Right hindlimb (tissue), 1 donor: ENCODE measurements at regions not wholly inside any gene's neighbourhood (a gene's known extent, or its start where the extent isn't known, plus 50 kb on each side); places are given as distances from the start of the nearest gene placed in this dataset.
A peak's percentile ranks its signal among the peaks of the same experiment; 100 is the strongest.
"Not testable (repeated sequence)": the region's sequence is repeated elsewhere in the genome, so short reads cannot be mapped to it uniquely, and the experiment has no call there.

Experiments
- DNase-seq: peaks from one replicate; pipeline ENCODE4 v3.0.0-alpha.2; 2018

DNA sequence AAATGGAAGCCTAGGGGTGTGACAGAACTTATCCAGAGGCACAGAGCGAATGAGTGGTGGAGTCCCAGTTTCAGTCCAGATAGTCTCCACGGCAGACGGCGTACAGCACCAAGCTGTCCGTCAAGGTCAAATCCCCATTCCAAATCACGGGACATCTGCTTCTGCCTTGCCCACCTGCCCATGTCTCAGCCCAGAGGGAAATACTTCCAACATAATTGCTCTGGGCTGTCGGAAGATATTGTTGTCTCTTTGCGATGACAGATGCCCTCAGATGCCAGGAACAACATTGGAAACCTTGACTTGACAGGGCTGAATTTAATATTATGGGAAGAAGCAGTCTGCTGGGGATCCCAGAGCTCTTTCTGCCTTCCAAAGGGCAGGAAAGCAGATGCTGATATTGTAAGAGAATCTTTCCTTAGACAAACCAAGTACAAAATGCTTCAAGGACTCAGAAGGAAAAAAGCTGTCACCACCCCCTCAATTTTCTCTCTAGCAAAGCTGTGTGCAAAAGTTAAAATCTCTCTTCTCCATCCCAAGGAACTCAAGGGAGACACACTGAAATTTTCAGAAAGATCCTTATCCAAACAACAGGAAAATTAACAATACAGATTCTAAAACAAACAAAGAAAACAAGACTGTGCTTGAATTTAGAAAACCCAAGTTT is 364.0 kb downstream of the LRATD1 start:
- DNase-seq = no peak

DNA sequence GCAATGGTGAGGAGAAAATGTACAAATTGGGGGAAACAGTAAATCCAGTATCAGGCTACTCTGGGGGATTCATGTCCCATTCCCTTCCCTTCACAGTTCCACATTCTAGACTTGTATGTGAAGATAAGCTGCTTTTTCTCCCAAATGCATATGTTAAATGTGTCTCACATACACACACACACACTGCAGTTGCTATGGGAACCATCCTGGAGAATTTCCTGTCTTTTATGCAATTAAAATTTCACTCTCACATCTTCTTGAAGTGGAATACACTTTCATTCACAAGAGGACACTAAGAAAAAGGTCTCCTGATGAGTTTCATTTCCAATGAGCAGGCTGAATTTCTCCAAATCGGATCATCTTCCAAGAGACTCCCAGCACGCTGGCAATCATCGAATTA is 366.0 kb downstream of the LRATD1 start:
- no peak for DNase-seq

GRCh38 chr2:14999114-14999661 is 366.7 kb downstream of the LRATD1 start:
- DNase-seq = no peak

DNA sequence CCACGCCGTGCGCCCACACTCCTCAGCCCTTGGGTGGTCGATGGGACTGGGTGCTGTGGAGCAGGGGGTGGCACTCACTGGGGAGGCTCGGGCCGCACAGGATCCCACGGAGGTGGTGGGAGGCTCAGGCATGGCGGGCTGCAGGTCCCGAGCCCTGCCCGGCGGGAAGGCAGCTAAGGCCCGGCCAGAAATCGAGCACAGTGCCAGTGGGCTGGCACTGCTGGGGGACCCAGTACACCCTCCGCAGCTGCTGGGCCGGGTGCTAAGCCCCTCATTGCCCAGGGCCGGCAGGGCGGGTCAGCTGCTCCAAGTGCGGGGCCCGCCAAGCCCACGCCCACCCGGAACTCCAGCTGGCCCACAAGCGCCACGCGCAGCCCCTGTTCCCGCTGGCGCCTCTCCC is 370.0 kb downstream of the LRATD1 start:
- not testable (repeated sequence) for DNase-seq

DNA sequence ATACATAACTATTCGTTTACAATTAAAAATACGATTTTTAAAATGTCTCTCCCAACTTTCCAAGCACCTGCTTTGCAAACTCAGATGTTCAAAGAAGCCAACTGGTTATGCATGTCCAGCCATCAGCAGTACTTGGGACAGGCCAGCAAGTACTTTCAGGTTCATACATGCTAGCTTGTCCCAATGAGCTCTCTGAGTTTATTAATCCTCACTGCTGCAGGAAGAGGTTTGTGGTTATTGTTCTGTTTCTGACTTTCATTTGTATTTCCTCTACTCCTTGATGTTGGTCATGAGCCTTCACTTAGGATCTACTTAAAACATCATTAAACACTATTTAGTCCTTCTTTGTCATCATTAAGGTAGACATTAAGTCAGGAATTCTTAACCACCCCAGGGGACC is 374.1 kb downstream of the LRATD1 start:
- no peak for DNase-seq

GRCh38 chr2:15009681-15010080 is 377.2 kb downstream of the LRATD1 start:
- no peak for DNase-seq

DNA sequence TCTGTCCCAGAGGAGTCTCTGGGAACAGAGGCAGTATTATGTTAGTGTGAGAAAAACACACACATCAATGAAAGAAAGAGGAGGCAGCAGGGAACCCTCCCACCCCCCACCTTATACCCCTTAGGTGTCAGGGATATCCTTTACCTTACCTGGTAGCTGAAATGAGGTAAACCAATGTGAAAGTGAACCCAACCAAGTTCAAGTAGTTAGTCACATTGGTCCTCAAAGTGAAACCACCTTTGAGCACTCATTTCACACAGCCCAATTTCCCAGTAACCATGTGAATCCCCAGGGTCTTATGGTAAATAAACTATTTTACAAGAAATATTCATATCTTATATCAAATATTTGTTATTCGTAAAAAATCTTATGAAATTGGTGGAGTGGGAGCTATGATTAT is 377.8 kb downstream of the LRATD1 start:
- DNase-seq = no peak

DNA sequence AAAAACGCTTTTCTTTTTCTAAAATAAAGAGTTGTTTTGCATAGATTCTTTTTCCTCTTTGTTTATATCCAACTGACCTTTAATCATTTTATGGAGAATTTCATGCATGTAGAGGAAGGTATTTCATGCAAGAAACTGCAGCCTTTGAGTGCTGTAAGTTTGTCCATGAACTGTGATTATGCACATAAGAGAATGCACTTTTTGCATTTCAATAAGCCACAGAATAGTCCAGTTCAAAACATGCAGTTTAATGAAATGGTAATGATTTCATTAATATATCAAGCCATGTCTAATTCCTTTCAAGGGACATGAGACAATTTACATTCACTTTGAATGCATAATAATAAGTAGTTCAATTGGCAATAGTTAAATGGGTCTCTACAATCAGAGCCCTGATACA is 386.3 kb downstream of the LRATD1 start:
- no peak for DNase-seq

DNA sequence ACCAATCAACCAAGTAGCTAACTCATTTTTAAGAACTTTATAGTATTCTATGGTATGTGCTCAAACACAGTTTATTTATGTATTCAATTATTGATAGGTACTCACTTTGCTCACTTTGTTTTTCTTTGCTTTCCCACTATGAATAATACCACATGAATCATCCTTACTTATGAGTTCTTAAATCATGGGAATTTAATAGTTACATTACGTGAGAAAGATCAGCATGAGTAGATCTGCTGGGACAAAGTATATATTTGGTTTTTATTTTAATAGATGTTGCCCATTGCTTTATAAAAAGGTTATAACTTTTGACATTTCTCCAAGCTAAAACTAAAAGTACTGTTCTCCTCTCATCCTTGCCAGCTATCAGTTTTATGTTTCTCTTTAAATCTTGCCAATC is 390.7 kb downstream of the LRATD1 start:
- no peak for DNase-seq

DNA sequence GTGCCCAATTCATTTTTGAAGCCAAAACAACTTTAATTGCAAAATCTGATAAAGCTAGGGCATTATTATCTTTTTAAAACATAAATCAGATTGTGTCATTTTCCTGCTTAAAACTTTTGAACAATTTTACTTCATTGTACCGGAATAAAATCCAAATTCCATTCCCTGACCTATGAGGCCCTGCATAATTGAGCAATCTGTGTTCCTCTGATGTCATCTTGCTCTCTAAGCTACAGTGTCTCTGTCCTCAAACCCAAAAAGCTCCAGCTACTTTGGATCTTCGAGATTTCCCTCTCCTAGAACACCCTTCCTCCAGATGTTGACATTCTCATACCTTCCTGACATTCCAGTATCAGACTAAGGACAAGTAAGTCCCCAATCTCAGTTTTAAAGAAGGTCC is 395.9 kb downstream of the LRATD1 start:
- DNase-seq = no peak

GRCh38 chr2:15031745-15032240 is 399.3 kb downstream of the LRATD1 start:
- no peak for DNase-seq

- DNase-seq = no peak
These were observed 401.7 kb downstream of the LRATD1 start for GRCh38 chr2:15034246-15034645.

GRCh38 chr2:15034860-15035259 is 402.3 kb downstream of the LRATD1 start:
- no peak for DNase-seq

GRCh38 chr2:15038366-15039364 is 406.1 kb downstream of the LRATD1 start:
- DNase-seq = no peak

DNA sequence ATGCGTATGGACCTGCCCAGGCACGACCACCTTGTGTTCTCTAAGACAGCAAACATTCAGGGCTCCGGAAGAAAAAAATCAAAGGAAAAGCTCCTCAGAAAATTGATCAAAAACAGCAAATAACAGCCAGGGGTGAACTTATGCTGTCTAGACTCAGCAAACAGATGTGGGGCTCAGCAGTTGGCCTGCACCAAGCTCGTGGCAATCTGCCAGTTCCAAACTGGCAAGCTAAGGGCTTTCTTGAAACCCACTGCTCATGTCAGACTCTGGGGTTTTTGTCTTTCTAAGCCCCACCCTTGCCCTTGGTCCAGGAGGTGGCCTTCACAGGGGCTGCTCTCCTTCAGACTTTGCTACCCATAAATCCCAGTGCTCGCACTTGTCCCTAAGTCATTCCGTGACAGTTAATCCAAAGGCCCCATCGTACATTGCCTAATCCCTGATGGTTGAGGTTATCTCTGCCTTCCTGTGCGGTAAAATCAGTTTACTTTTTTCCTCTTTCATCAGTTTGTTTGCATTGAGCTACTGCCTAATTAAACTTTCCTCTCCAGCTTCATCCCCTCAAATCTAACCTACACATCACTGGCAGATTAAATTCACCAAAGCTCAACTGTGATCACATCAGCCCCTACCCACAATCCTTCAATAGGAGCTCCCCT is 408.0 kb downstream of the LRATD1 start:
- peak; percentile 58 for DNase-seq

- peak; percentile 80 for DNase-seq
These were observed 408.9 kb downstream of the LRATD1 start for GRCh38 chr2:15041429-15041837.

DNA sequence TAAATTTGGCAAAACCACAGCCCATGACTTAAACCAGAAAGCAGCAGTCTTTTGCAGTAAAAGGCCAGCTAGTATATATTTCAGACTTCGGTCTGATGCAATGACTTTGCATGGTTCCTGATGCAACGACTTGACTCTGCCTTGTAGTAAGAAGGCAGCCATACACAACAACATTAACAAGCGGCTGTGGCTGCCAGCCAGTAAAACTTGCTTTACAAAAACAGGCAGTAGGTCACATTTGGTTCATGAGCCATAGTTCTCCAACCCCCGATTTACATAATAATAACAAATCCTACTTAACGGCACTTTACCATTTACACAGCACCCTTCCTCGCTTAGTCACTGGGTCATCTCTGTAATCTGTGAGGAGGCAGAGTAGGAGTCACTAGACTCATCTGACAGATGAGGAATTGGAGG is 410.3 kb downstream of the LRATD1 start:
- DNase-seq = no peak

GRCh38 chr2:15043336-15044058 is 411.0 kb downstream of the LRATD1 start:
- DNase-seq = no peak

- no peak for DNase-seq
These were observed 412.5 kb downstream of the LRATD1 start for GRCh38 chr2:15045054-15045453.

DNA sequence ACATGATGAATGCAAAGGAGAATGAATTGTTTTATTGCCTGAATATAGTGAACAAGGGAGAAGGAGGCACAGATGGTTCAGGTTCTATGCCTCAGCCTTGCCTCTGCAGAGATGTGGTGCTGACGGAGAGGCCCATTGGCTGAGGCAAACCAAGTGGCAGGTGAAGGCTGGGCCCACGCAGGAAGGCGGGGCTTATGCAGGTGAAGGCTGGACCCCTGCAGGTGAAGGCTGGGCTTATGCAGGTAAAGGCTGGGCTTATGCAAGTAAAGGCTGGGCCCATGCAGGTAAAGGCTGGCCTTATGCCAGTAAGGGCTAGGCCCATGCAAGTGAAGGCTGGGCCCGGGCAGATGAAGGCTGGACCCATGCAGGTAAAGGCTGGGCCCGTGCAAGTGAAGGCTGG is 414.7 kb downstream of the LRATD1 start:
- DNase-seq = no peak

DNA sequence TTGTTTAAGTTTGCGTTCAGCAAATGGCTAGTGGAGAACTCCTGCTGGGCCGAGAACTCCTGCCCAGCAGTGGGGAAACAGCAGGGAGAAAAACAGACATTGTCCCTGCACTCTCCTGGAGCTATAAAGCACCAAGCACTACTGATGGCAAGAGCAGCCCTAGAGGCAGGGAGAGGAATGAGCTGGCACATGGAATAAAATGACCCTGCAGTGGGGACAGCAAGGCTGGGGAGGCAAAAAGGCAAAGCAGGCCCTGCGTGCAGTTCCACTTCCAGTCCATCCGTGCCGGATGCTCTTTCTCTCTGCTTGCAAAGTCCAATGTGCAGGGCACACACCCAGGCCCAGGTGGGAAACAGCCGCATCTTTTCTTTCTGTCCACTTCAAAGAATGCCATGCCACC is 415.5 kb downstream of the LRATD1 start:
- DNase-seq = no peak
